Erythroblast (primary cell): ENCODE measurements at regions not wholly inside any gene's neighbourhood (a gene's known extent, or its start where the extent isn't known, plus 50 kb on each side); places are given as distances from the start of the nearest gene placed in this dataset.
A peak's percentile ranks its signal among the peaks of the same experiment; 100 is the strongest.

Experiments
- DNase-seq, 2 experiments: peaks; one replicate each; lab custom pipeline; 2025; lab: John Stamatoyannopoulos, UW
- GATA1 ChIP-seq: IDR thresholded peaks from 2 replicates; pipeline ENCODE4 v1.6.1; 2011; ENCODE audit warnings: low read depth, mild to moderate bottlenecking, control low read depth, low read length, moderate library complexity
- POLR2A ChIP-seq: IDR thresholded peaks from 2 replicates; pipeline ENCODE4 v1.6.1; 2011; ENCODE audit warnings: mild to moderate bottlenecking, low read length

DNA sequence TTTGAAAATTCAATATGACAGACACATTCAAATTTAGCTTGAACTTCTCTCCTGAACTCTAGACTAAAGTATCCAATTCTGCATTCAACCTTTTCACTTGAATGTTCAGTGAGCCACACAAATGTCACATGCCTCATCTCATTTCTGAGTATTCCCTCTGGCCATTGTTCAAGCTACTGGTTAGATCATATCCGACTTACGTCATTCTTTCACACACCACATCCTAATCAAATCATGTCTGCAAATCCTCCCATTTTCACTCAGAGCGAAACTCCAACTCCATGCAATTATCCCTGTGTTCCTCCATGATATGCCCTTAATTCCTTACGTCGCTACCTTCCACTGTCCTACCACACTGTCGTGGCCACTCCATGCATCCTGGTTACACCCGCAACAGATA, 425.1 kb downstream of the CBLN2 start:
- TF ChIP-seq GATA1 (no peak), POLR2A (no peak)
- no peak for DNase-seq

- DNase-seq, result no peak
- TF ChIP-seq POLR2A, result no peak
- TF ChIP-seq GATA1, result no peak
Measured at GRCh38 chr18:72114801-72115594, 429.1 kb downstream of the CBLN2 start.

DNA sequence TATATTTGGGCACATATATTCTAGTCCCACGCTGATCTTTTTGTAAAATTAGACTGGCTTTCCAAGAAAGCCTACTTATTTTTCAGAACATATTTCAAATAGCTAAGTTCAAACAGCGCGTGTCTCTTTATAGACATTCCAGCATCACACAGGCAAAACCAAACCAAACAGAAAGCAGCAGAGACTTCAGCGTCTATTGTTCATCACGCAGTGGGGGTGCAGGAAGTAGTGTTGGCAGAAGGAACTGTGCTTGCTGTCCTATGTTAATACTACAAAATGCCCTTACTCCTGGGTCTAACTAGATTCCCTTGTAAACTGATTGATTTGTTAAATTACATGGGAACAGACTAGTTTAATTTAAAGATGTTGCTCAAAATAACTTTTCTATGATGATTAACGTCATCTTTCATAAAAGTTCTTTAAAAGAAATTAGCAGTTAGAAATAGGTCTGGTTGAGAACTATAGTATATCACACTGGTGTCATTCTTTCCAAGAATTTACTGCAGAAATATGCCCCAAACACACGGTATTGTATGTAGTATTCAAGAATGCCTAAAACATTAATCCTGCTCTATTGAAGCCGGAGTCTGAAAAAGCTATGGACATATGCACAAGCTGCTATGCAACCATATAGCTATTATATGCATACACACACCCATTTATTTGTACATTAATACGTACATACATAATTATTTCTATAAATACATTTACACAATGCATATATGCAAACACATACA, 436.3 kb downstream of the CBLN2 start:
- DNase-seq, result no peak

DNA sequence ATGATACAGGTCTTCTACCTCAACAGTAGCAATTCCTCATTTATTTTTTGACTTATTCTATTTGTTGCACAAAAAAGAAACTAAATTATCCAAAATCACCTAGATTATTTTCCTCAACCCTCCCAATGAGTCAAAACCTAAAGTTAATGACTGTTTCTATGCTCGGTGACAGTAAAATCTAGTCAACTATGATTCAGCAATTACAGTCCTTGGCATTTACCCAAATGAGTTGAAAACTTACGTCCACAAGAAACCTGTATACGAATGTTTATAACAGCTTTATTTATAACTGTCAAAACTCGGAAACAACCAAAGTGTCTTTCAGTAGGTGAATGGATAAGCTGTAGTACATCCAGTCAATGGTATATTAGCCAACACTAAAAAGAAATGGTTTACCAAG, 439.3 kb downstream of the CBLN2 start:
- DNase-seq, result no peak

More for the DNA sequence above, 436.3 kb downstream of the CBLN2 start:
- TF ChIP-seq POLR2A (no peak), GATA1 (no peak)

DNA sequence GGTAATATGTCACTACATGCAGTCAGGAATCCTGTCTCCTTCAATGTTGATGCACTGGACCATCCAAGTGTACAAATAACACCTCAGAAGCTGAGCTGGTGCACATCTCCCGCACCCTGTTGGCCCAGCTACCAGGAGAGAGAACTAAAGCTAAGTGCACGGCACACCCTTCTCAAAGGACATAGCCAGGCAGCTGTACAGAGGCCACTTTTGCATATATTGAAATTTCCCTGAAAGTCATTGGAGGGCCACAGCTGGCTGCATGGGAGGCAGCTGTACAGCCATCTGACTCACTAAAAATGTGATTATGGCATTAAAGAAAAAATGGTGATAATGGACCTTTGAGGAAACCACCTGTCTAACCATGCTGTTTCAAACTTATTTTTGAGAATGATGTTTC, 441.7 kb downstream of the CBLN2 start:
- DNase-seq, result no peak
- TF ChIP-seq GATA1, result no peak
- TF ChIP-seq POLR2A, result no peak

More for the DNA sequence above, 439.3 kb downstream of the CBLN2 start:
- TF ChIP-seq POLR2A (no peak), GATA1 (no peak)

DNA sequence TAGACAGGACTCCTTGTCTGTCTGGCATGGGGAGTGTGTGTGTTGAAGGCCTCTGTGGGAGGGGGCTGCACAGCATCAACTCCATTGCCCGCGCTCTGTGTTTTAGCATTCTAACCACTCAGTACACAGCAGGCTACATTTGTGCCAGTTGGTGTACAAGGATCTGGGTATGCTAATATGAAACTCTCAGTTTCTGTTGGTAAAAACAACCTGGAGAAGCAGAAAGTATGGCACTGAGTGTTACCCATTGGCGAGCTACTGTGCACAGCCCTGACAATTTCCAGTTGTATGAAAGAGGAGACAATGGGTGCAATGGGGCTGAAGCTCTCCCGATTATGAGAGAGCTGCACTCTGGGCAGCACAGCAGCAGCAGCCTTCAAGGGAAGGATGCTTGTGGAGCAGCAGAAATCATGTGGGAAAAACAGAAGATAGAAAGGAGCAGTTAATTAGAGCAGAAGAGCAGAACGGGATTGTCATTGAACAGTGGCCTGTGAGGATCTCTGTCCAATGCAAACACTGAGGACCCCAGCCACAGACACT, 443.6 kb downstream of the CBLN2 start:
- TF ChIP-seq GATA1, result no peak
- no peak for TF ChIP-seq POLR2A
- DNase-seq, result no peak

- no peak for DNase-seq
- TF ChIP-seq GATA1 (no peak), POLR2A (no peak)
Measured at GRCh38 chr18:72091369-72091768, 452.8 kb downstream of the CBLN2 start.

DNA sequence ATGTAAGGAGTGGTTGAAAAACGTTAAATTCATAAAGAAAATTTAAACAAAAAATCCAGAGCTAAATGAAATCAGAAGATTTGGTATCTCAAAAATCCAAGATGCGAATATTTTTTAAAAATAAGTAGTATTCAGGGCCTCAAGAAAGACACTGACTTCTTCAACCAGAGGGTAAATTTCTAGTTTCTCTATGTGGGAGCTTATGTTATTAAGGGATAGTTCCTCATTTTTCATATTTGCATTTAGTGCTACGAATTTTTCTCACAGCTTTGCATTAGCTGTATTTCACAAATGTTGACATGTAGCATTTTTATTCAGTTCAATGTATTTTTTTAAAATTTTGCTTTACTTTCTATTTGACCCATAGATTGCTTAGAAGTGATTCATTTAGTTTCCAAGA, 454.7 kb downstream of the CBLN2 start:
- TF ChIP-seq POLR2A (no peak), GATA1 (no peak)
- no peak for DNase-seq

- no peak for TF ChIP-seq GATA1
- no peak for TF ChIP-seq POLR2A
- peak; percentile 13 to 28 for DNase-seq
Measured at GRCh38 chr18:72086421-72086820, 457.7 kb downstream of the CBLN2 start.

DNA sequence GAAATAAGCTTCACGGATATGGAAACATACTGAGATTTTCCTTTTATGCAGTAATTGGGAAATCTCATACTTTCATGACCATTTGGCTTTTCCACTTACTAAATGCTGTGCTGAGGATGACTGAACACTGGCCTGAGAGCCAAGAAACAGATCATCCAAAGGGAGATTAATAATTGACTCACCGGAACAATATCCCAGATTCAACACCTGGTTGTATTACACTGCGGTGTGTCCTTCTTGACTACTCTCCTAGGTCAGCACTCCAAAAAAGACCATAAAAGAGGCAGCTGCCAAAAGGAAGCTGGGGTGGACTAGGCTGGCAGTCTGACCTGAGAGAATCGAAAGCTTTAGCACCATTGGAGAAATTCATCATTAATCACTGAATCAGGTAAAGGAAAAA, 469.1 kb downstream of the CBLN2 start:
- no peak for DNase-seq
- TF ChIP-seq POLR2A, result no peak
- TF ChIP-seq GATA1, result no peak

DNA sequence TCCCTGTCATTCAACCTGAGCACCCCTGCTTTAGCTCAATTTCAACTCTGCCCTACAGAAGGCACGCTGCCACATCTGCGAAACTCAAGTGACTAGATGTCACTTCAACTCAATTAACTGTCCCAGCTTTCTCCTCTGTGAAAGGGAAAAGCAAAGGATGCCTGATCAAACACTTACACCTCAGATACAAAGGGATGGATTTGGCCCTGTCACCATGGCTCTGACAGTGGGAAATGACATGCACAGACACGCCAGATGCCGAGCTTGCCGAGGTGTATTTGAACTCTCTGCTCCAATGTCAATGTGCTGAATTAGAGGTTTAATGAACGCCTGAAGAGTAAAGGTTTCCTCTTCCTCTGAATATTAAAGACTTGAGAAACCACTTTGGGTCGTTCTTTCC, 481.1 kb downstream of the CBLN2 start:
- DNase-seq, result no peak
- no peak for TF ChIP-seq POLR2A
- TF ChIP-seq GATA1, result no peak

DNA sequence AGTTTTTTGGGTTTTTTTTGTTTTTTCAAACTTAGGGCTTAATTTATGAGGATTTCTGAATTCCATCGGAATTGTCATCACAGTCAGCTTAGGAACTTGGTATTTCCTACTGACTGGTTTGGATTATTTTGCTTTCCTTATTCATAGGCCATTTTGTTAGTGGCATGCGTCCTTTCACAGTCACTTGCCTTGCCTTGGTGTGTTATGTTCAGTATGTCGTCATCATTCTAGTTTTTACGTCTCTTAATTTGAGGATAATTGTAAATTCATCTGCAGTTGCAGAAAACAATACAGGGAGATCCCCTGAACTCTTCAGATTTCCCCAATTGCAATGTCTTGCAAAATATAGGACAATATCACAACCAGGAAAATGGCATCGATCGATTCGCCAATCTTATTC, 485.3 kb downstream of the CBLN2 start:
- no peak for DNase-seq
- TF ChIP-seq GATA1 (no peak), POLR2A (no peak)

DNA sequence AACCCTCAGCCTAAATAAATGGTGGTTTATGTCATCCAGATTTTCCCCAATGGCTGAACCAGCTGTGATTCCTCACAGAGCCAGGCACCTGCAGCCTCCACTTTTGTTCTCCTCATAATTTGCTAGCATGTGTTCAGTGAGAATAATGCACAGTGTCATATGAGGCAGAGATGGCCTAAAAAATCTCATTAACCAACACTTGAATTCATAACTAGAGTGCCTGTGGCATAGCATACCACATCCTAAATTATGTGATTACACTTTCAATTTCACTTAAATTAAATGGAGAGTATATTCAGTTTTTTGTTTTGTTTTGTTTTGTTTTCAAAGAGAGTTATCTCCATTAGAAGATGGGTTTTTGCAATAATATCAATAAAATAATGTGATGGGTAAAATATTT, 488.0 kb downstream of the CBLN2 start:
- TF ChIP-seq GATA1 (no peak), POLR2A (no peak)
- no peak for DNase-seq

GRCh38 chr18:72041313-72042032, 502.7 kb downstream of the CBLN2 start:
- DNase-seq, result no peak
- TF ChIP-seq GATA1 (no peak), POLR2A (no peak)
